ENCODE measurements at regions not wholly inside any gene's neighbourhood (a gene's known extent, or its start where the extent isn't known, plus 50 kb on each side); places are given as distances from the start of the nearest gene placed in this dataset.

- TF ChIP-seq CTCF (IDR thresholded peaks at IDR 0.05; ENCODE audit: poor library complexity) (no peak), EZH2 (IDR thresholded peaks at IDR 0.05; ENCODE audit: borderline replicate concordance) (no peak), EZH2phosphoT487 (IDR thresholded peaks at IDR 0.05; ENCODE audit: low read depth, severe bottlenecking, unreplicated experiment) (no peak)
These were observed 70.0 kb upstream of the MAP4K4 start for GRCh38 chr2:101627285-101628029.
